Osteocyte (in vitro differentiated cells): ENCODE measurements at regions not wholly inside any gene's neighbourhood (a gene's known extent, or its start where the extent isn't known, plus 50 kb on each side); places are given as distances from the start of the nearest gene placed in this dataset.

Experiments
- DNase-seq: peaks from one replicate; pipeline ENCODE4 v3.0.0; 2021; ENCODE audit warnings: mixed read lengths; ENCODE audit not compliant: unreplicated experiment; ENCODE audit errors: extremely low spot score
- H3K27ac Mint-ChIP-seq: one replicate; pipeline ENCODE4 v1.8.0; 2021; ENCODE audit warnings: mild to moderate bottlenecking, mixed read lengths; ENCODE audit not compliant: unreplicated experiment
- H3K27me3 Mint-ChIP-seq: one replicate; pipeline ENCODE4 v1.8.0; 2021; ENCODE audit warnings: mixed read lengths; ENCODE audit not compliant: unreplicated experiment
- H3K36me3 Mint-ChIP-seq: one replicate; pipeline ENCODE4 v1.8.0; 2021; ENCODE audit warnings: mixed read lengths; ENCODE audit not compliant: unreplicated experiment
- H3K4me1 Mint-ChIP-seq: one replicate; pipeline ENCODE4 v1.8.0; 2021; ENCODE audit warnings: mixed read lengths; ENCODE audit not compliant: unreplicated experiment
- H3K4me3 Mint-ChIP-seq: one replicate; pipeline ENCODE4 v1.8.0; 2021; ENCODE audit warnings: mild to moderate bottlenecking, moderate library complexity, mixed read lengths; ENCODE audit not compliant: unreplicated experiment
- H3K9me3 Mint-ChIP-seq: one replicate; pipeline ENCODE4 v1.8.0; 2021; ENCODE audit warnings: mixed read lengths; ENCODE audit not compliant: unreplicated experiment
- TF ChIP-seq, protein P1 (sequence below): fragments of 200-600 bp; sonication (generic); IDR thresholded peaks from 2 replicates; pipeline ENCODE4 v1.5.0; 2021; ENCODE audit warnings: antibody characterized with exemption, mild to moderate bottlenecking, moderate library complexity

- Mint-ChIP-seq H3K36me3 (no peaks in the 10 kb centered on the region), H3K4me3 (no peak overlapping the region), H3K4me1 (no peaks in the 10 kb centered on the region), H3K9me3 (no peaks in the 10 kb centered on the region), H3K27ac (no peak overlapping the region), H3K27me3 (peaks cover 32% of the 10 kb centered on the region)
- no peak for DNase-seq
- TF ChIP-seq, protein P1, sequence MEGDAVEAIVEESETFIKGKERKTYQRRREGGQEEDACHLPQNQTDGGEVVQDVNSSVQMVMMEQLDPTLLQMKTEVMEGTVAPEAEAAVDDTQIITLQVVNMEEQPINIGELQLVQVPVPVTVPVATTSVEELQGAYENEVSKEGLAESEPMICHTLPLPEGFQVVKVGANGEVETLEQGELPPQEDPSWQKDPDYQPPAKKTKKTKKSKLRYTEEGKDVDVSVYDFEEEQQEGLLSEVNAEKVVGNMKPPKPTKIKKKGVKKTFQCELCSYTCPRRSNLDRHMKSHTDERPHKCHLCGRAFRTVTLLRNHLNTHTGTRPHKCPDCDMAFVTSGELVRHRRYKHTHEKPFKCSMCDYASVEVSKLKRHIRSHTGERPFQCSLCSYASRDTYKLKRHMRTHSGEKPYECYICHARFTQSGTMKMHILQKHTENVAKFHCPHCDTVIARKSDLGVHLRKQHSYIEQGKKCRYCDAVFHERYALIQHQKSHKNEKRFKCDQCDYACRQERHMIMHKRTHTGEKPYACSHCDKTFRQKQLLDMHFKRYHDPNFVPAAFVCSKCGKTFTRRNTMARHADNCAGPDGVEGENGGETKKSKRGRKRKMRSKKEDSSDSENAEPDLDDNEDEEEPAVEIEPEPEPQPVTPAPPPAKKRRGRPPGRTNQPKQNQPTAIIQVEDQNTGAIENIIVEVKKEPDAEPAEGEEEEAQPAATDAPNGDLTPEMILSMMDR = no peak
These were observed 981.4 kb upstream of the WWC1 start for GRCh38 chr5:167309941-167310517.

- no peaks in the 10 kb centered on the region for H3K9me3 Mint-ChIP-seq
- H3K4me1 Mint-ChIP-seq = no peaks in the 10 kb centered on the region
- H3K36me3 Mint-ChIP-seq = no peaks in the 10 kb centered on the region
- H3K27me3 Mint-ChIP-seq = peaks cover 32% of the 10 kb centered on the region
- no peak overlapping the region for H3K27ac Mint-ChIP-seq
- H3K4me3 Mint-ChIP-seq = no peak overlapping the region
- TF ChIP-seq, protein P1 = no peak
- no peak for DNase-seq
These were observed 980.1 kb upstream of the WWC1 start for GRCh38 chr5:167311340-167311739.

GRCh38 chr5:167312225-167312624 lies 979.2 kb upstream of the WWC1 start:
- Mint-ChIP-seq H3K27ac (no peak overlapping the region), H3K36me3 (no peaks in the 10 kb centered on the region), H3K9me3 (no peaks in the 10 kb centered on the region), H3K27me3 (peaks cover 30% of the 10 kb centered on the region), H3K4me3 (no peak overlapping the region), H3K4me1 (no peaks in the 10 kb centered on the region)
- TF ChIP-seq, protein P1 = no peak
- no peak for DNase-seq

DNA sequence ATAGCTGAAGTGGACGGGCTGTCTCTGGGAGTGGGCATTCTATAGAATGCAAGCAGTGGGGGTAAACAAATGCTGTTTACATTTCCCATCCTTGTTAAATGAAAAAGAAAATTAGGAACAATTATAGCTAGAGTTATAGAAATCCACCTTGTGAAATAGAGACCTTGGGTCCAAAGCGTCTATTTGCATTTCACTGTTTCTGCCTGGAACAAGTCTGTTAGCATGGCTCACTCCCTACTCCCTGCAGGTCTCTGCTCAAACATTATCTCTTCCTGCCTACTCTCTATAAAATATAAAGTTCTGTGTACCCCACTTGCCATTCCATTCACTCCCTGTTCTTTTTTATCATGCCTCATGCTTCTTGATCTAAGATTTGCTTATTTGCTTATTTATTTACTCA lies 975.7 kb upstream of the WWC1 start:
- TF ChIP-seq, protein P1 = no peak
- no peak overlapping the region for H3K27ac Mint-ChIP-seq

DNA sequence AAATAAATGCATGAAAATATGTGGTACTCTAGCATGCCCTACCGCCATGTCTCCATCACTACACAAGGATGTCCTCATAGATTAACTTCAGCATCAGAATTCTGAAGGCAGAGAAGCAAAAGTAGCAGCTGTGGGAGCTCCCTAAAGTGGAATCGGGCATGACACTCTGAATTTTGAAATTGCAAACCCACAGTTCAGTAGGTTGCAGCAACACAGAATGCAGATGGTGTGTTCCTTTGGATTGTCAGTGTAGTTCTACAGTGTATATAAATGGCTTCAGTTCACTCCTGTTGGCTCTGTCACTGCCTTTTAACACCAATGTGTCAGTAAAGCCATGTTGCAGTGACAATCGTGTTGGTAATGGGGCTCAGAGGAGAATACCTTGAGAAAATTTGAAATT lies 973.6 kb upstream of the WWC1 start:
- H3K4me1 Mint-ChIP-seq = no peaks in the 10 kb centered on the region
- no peak for DNase-seq
- H3K36me3 Mint-ChIP-seq = no peaks in the 10 kb centered on the region
- H3K27ac Mint-ChIP-seq = no peak overlapping the region
- no peaks in the 10 kb centered on the region for H3K9me3 Mint-ChIP-seq
- peaks cover 29% of the 10 kb centered on the region for H3K27me3 Mint-ChIP-seq
- no peak overlapping the region for H3K4me3 Mint-ChIP-seq
- TF ChIP-seq, protein P1 = no peak

More for the DNA sequence above, 975.7 kb upstream of the WWC1 start:
- peaks cover 26% of the 10 kb centered on the region for H3K27me3 Mint-ChIP-seq
- no peak for DNase-seq
- H3K36me3 Mint-ChIP-seq = no peaks in the 10 kb centered on the region
- no peaks in the 10 kb centered on the region for H3K4me1 Mint-ChIP-seq
- no peak overlapping the region for H3K4me3 Mint-ChIP-seq
- no peaks in the 10 kb centered on the region for H3K9me3 Mint-ChIP-seq
